ENCODE measurements at regions not wholly inside any gene's neighbourhood (a gene's known extent, or its start where the extent isn't known, plus 50 kb on each side); places are given as distances from the start of the nearest gene placed in this dataset.

- DNase-seq (ENCODE audit: low read depth in 3 of 3, low spot score in 1 of 3) = no peak
These were observed 50.2 kb upstream of the XPA start for GRCh38 chr9:97747201-97747965.

GRCh38 chr9:97748525-97748924 lies 51.4 kb upstream of the XPA start:
- no peak for DNase-seq (ENCODE audit: low read depth in 3 of 3, low spot score in 1 of 3)

GRCh38 chr9:97749928-97750327 lies 52.8 kb upstream of the XPA start:
- DNase-seq (ENCODE audit: low read depth in 3 of 3, low spot score in 1 of 3) = no peak

- no peak for DNase-seq (ENCODE audit: low read depth in 3 of 3, low spot score in 1 of 3)
These were observed 54.4 kb upstream of the XPA start for GRCh38 chr9:97751531-97751930.

GRCh38 chr9:97752274-97752673 lies 55.1 kb upstream of the XPA start:
- no peak for DNase-seq (ENCODE audit: low read depth in 3 of 3, low spot score in 1 of 3)

- no peak for DNase-seq (ENCODE audit: low read depth in 3 of 3, low spot score in 1 of 3)
These were observed 56.2 kb upstream of the XPA start for GRCh38 chr9:97753364-97753763.

GRCh38 chr9:97753975-97754374 lies 56.8 kb upstream of the XPA start:
- no peak for DNase-seq (ENCODE audit: low read depth in 3 of 3, low spot score in 1 of 3)

GRCh38 chr9:97755618-97756267 lies 58.6 kb upstream of the XPA start:
- DNase-seq (ENCODE audit: low read depth in 3 of 3, low spot score in 1 of 3) = no peak

- no peak for DNase-seq (ENCODE audit: low read depth in 3 of 3, low spot score in 1 of 3)
These were observed 59.9 kb upstream of the XPA start for GRCh38 chr9:97756991-97757390.

- DNase-seq (ENCODE audit: low read depth in 3 of 3, low spot score in 1 of 3) = no peak
These were observed 61.3 kb upstream of the XPA start for GRCh38 chr9:97758334-97758916.

- DNase-seq (ENCODE audit: low read depth in 3 of 3, low spot score in 1 of 3) = no peak
These were observed 62.6 kb upstream of the XPA start for GRCh38 chr9:97759581-97760288.

- no peak for DNase-seq (ENCODE audit: low read depth in 3 of 3, low spot score in 1 of 3)
These were observed 64.0 kb upstream of the XPA start for GRCh38 chr9:97761056-97761598.

- no peak for DNase-seq (ENCODE audit: low read depth in 3 of 3, low spot score in 1 of 3)
These were observed 64.7 kb upstream of the XPA start for GRCh38 chr9:97761879-97762278.

- no peak for DNase-seq (ENCODE audit: low read depth in 3 of 3, low spot score in 1 of 3)
These were observed 66.7 kb upstream of the XPA start for GRCh38 chr9:97763874-97764273.

GRCh38 chr9:97766092-97766491 lies 69.0 kb upstream of the XPA start:
- DNase-seq (ENCODE audit: low read depth in 3 of 3, low spot score in 1 of 3) = no peak

GRCh38 chr9:97766610-97767009 lies 69.5 kb upstream of the XPA start:
- no peak for DNase-seq (ENCODE audit: low read depth in 3 of 3, low spot score in 1 of 3)

GRCh38 chr9:97767891-97768290 lies 70.8 kb upstream of the XPA start:
- DNase-seq (ENCODE audit: low read depth in 3 of 3, low spot score in 1 of 3) = no peak

GRCh38 chr9:97768746-97769145 lies 71.6 kb upstream of the XPA start:
- no peak for DNase-seq (ENCODE audit: low read depth in 3 of 3, low spot score in 1 of 3)

- no peak for DNase-seq (ENCODE audit: low read depth in 3 of 3, low spot score in 1 of 3)
These were observed 72.1 kb upstream of the XPA start for GRCh38 chr9:97769208-97769607.

GRCh38 chr9:97770808-97771372 lies 73.8 kb upstream of the XPA start:
- DNase-seq (ENCODE audit: low read depth in 3 of 3, low spot score in 1 of 3) = no peak

GRCh38 chr9:97771641-97772040 lies 74.5 kb upstream of the XPA start:
- DNase-seq (ENCODE audit: low read depth in 3 of 3, low spot score in 1 of 3) = no peak
